ENCODE measurements at regions not wholly inside any gene's neighbourhood (a gene's known extent, or its start where the extent isn't known, plus 50 kb on each side); places are given as distances from the start of the nearest gene placed in this dataset.

DNA sequence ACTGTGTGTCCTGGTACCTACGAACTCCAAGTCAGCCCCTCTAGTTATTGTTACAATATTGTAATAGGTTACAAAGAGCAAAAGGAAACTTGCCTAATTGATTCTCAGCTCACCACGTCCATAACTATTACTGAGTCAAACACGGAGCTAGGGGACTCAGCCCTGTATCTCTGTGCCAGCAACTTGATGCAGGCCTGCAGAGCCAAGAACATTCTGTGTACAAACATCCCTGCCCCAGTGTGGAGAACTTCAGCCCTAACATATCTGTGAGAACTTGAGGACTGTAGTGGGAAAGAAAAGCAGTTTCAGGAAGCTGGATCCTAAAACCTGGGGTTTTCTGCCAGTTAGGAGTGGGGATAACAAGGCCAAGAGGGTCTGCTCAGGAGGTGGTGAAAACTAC lies 114.9 kb upstream of the PRSS58 start:
- TF ChIP-seq POLR2AphosphoS5 (IDR thresholded peaks at IDR 0.05; ENCODE audit: borderline replicate concordance, low read depth, low read length) (no peak), EZH2 (IDR thresholded peaks at IDR 0.05) (no peak), FOXP2 (optimal IDR thresholded peaks at IDR 0.05; ENCODE audit: control extremely low read depth, extremely low read length, insufficient read depth) (no peak)

Measured in SK-N-MC (cell line).